ENCODE measurements at regions not wholly inside any gene's neighbourhood (a gene's known extent, or its start where the extent isn't known, plus 50 kb on each side); places are given as distances from the start of the nearest gene placed in this dataset.

DNA sequence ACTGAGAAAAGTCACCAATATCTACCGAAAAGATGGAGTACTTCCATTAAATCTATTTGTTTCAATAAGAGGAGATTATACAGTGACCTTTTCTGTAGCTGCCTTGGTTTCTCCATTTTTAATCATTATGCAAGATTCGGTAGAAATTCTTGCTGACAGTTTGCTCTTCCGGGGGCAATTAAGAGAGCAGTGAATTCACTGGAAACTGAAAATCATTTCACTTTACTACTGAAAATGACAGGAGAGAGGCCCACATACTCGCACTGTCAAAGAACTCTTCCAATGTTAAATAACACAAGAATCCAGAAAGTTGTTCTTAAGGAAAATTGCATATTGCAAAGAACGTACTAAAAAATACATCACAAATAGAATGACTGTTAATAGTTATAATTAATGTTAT lies 699.3 kb downstream of the CBLN2 start:
- no peaks in the 10 kb centered on the region for H3K27me3 Mint-ChIP-seq (ENCODE audit: low read depth)
- no peak overlapping the region for H3K27ac Mint-ChIP-seq
- H3K4me1 Mint-ChIP-seq: no peaks in the 10 kb centered on the region
- peaks cover 7% of the 10 kb centered on the region for H3K9me3 Mint-ChIP-seq
- TF ChIP-seq, protein P1, sequence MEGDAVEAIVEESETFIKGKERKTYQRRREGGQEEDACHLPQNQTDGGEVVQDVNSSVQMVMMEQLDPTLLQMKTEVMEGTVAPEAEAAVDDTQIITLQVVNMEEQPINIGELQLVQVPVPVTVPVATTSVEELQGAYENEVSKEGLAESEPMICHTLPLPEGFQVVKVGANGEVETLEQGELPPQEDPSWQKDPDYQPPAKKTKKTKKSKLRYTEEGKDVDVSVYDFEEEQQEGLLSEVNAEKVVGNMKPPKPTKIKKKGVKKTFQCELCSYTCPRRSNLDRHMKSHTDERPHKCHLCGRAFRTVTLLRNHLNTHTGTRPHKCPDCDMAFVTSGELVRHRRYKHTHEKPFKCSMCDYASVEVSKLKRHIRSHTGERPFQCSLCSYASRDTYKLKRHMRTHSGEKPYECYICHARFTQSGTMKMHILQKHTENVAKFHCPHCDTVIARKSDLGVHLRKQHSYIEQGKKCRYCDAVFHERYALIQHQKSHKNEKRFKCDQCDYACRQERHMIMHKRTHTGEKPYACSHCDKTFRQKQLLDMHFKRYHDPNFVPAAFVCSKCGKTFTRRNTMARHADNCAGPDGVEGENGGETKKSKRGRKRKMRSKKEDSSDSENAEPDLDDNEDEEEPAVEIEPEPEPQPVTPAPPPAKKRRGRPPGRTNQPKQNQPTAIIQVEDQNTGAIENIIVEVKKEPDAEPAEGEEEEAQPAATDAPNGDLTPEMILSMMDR (IDR thresholded peaks at IDR 0.05; ENCODE audit: unreplicated experiment in 3 of 3): no peak
- peaks cover 6% of the 10 kb centered on the region for H3K36me3 Mint-ChIP-seq (ENCODE audit: low read depth)
- no peak overlapping the region for H3K4me3 Mint-ChIP-seq

- H3K9me3 Mint-ChIP-seq: no peaks in the 10 kb centered on the region
- TF ChIP-seq, protein P1 (IDR thresholded peaks at IDR 0.05; ENCODE audit: unreplicated experiment in 3 of 3): no peak
- H3K27me3 Mint-ChIP-seq (ENCODE audit: low read depth): no peaks in the 10 kb centered on the region
- no peaks in the 10 kb centered on the region for H3K36me3 Mint-ChIP-seq (ENCODE audit: low read depth)
- H3K4me3 Mint-ChIP-seq: no peak overlapping the region
- H3K4me1 Mint-ChIP-seq: no peaks in the 10 kb centered on the region
- no peak overlapping the region for H3K27ac Mint-ChIP-seq
Measured at GRCh38 chr18:71842666-71843065, 701.5 kb downstream of the CBLN2 start.

DNA sequence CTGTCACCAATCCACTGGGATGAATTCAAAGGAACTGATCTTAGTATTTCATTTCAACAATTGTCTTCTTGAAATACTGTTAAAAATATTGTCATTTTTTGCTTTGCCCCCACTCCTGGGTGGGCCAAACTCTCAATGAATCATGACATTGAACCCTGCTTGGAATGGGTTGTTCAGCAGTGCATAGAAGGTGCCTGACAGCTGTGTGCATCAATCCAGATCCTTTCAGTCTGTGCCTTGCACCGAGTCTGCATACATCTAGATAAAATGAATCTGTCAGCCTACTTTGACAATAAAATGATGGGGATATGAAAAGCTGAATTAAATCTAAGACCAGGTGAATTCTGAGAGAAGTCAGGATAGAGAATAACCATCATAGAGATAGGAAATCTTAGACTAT lies 706.6 kb downstream of the CBLN2 start:
- H3K27me3 Mint-ChIP-seq (ENCODE audit: low read depth): no peaks in the 10 kb centered on the region
- no peaks in the 10 kb centered on the region for H3K4me1 Mint-ChIP-seq
- H3K27ac Mint-ChIP-seq: no peak overlapping the region
- TF ChIP-seq, protein P1 (IDR thresholded peaks at IDR 0.05; ENCODE audit: unreplicated experiment in 3 of 3): no peak
- no peaks in the 10 kb centered on the region for H3K36me3 Mint-ChIP-seq (ENCODE audit: low read depth)
- H3K4me3 Mint-ChIP-seq: no peak overlapping the region
- H3K9me3 Mint-ChIP-seq: no peaks in the 10 kb centered on the region

GRCh38 chr18:71832946-71833617 lies 711.1 kb downstream of the CBLN2 start:
- no peaks in the 10 kb centered on the region for H3K9me3 Mint-ChIP-seq
- no peaks in the 10 kb centered on the region for H3K27me3 Mint-ChIP-seq (ENCODE audit: low read depth)
- no peak overlapping the region for H3K27ac Mint-ChIP-seq
- no peak overlapping the region for H3K4me3 Mint-ChIP-seq
- no peaks in the 10 kb centered on the region for H3K36me3 Mint-ChIP-seq (ENCODE audit: low read depth)
- TF ChIP-seq, protein P1 (IDR thresholded peaks at IDR 0.05; ENCODE audit: unreplicated experiment in 3 of 3): no peak
- H3K4me1 Mint-ChIP-seq: no peaks in the 10 kb centered on the region

DNA sequence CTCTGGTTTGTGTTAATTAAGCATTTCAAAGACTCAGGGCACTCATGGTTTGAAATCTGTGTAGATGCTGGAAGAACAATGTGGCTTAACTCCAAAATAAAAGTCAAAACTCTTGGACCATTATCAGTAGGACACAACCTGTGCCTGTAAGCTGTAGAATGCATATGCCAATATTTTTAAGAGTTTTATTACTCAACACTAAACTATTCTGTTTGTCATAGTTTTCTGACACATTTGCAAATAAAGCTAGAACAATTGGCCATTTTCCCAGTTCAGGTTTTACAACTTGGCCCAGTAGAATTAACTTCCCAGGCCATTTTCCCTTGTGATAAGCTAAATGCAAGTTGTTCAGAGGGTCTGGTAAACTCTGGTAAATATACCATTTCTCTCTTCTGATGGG lies 713.1 kb downstream of the CBLN2 start:
- H3K4me1 Mint-ChIP-seq: no peaks in the 10 kb centered on the region
- H3K36me3 Mint-ChIP-seq (ENCODE audit: low read depth): no peaks in the 10 kb centered on the region
- no peak overlapping the region for H3K4me3 Mint-ChIP-seq
- TF ChIP-seq, protein P1 (IDR thresholded peaks at IDR 0.05; ENCODE audit: unreplicated experiment in 3 of 3): no peak
- no peak overlapping the region for H3K27ac Mint-ChIP-seq
- H3K27me3 Mint-ChIP-seq (ENCODE audit: low read depth): no peaks in the 10 kb centered on the region
- no peaks in the 10 kb centered on the region for H3K9me3 Mint-ChIP-seq

DNA sequence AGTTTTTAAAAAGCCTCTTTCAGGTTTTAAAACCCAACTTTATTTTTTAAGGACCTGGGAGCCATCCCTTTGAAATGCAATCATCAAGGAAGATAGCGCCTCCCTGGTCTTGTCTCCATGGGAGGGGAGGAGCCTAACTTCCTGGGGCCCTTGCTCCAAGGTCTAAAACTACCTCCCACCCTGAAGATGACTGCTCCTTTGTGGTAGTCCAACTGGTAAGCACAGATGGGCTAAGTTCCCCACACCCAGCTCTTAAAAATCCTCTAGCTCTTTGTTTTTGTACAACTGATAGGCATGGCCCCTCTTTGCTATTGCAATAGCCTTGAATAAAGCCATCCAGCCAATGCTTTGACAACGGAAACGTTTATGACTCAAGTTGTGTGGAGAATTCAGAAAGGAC lies 716.8 kb downstream of the CBLN2 start:
- Mint-ChIP-seq H3K36me3 (ENCODE audit: low read depth) (no peaks in the 10 kb centered on the region), H3K4me1 (no peaks in the 10 kb centered on the region), H3K27me3 (ENCODE audit: low read depth) (no peaks in the 10 kb centered on the region), H3K4me3 (no peak overlapping the region), H3K9me3 (no peaks in the 10 kb centered on the region), H3K27ac (no peak overlapping the region)
- TF ChIP-seq, protein P1 (IDR thresholded peaks at IDR 0.05; ENCODE audit: unreplicated experiment in 3 of 3): no peak
